ENCODE measurements at regions not wholly inside any gene's neighbourhood (a gene's known extent, or its start where the extent isn't known, plus 50 kb on each side); places are given as distances from the start of the nearest gene placed in this dataset.

DNA sequence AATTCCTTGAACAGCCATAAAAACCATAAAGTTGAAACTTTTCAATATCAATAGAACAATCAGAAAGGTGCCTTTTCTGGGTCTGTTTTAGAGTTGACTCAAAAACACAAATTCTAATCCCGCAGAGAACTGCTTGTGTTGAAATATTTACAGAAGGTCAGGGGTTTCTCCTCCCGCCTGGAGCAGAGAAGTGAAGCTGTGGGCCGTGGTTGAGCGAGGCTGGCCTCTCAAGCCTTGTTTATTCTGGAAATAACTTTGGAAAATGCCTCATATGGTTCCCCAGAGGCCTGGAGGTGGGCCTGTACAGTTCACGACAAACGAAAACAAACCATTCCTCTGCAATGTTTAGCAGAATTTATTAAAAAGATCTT, 90.8 kb upstream of the ERRFI1 start:
- no peaks in the 10 kb centered on the region for H3K9me3 ChIP-seq (ENCODE audit: control insufficient read depth in 4 of 4, low read length in 3 of 4)
- peak overlapping the region; percentile 88 to 95 for H3K27ac ChIP-seq (ENCODE audit: low read depth in 1 of 2, low read length in 2 of 2)
- no peaks in the 10 kb centered on the region for H3K36me3 ChIP-seq (ENCODE audit: control insufficient read depth in 4 of 4, insufficient read depth in 3 of 4, low read depth in 1 of 4, low read length in 3 of 4)
- peak overlapping the region in 1 of 2 donors; percentile 69 for H3K9ac ChIP-seq (ENCODE audit: low read depth in 1 of 2, low read length in 2 of 2)
- TF ChIP-seq FOXA1 (IDR thresholded peaks at IDR 0.05), result peak; percentile 76
- TF ChIP-seq TAF1 (conservative IDR thresholded peaks at IDR 0.05), result peak; percentile 60
- TF ChIP-seq REST (IDR thresholded peaks at IDR 0.05), result peak; percentile 50
- peak; percentile 20 to 43 for TF ChIP-seq JUND (IDR thresholded peaks at IDR 0.05)
- no peak for TF ChIP-seq GABPA (IDR thresholded peaks at IDR 0.05 in 1 of 2, conservative IDR thresholded peaks at IDR 0.05 in 1 of 2)
- peak; percentile 78 for TF ChIP-seq FOXA2 (IDR thresholded peaks at IDR 0.05)
- peak; percentile 8 for TF ChIP-seq CTCF (IDR thresholded peaks at IDR 0.05; ENCODE audit: low read depth, low read length, missing input control)
- peak; percentile 58 to 59 for TF ChIP-seq HNF4A (conservative IDR thresholded peaks at IDR 0.05)
- TF ChIP-seq SP1 (IDR thresholded peaks at IDR 0.05), result peak; percentile 83
- TF ChIP-seq, protein P1, sequence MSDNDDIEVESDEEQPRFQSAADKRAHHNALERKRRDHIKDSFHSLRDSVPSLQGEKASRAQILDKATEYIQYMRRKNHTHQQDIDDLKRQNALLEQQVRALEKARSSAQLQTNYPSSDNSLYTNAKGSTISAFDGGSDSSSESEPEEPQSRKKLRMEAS (IDR thresholded peaks at IDR 0.05), result peak; percentile 76
- TF ChIP-seq YY1 (IDR thresholded peaks at IDR 0.05), result peak; percentile 80
- TF ChIP-seq RAD21 (IDR thresholded peaks at IDR 0.05), result peak; percentile 52 to 64
- peak; percentile 12 to 36 for TF ChIP-seq EGR1 (IDR thresholded peaks at IDR 0.05; ENCODE audit: low read depth in 2 of 2)
- peak; percentile 95 for TF ChIP-seq NR2F2 (IDR thresholded peaks at IDR 0.05)
- peak; percentile 68 to 83 for TF ChIP-seq RXRA (IDR thresholded peaks at IDR 0.05)
- no peak for TF ChIP-seq HNF4G (IDR thresholded peaks at IDR 0.05)
- TF ChIP-seq, protein P2, sequence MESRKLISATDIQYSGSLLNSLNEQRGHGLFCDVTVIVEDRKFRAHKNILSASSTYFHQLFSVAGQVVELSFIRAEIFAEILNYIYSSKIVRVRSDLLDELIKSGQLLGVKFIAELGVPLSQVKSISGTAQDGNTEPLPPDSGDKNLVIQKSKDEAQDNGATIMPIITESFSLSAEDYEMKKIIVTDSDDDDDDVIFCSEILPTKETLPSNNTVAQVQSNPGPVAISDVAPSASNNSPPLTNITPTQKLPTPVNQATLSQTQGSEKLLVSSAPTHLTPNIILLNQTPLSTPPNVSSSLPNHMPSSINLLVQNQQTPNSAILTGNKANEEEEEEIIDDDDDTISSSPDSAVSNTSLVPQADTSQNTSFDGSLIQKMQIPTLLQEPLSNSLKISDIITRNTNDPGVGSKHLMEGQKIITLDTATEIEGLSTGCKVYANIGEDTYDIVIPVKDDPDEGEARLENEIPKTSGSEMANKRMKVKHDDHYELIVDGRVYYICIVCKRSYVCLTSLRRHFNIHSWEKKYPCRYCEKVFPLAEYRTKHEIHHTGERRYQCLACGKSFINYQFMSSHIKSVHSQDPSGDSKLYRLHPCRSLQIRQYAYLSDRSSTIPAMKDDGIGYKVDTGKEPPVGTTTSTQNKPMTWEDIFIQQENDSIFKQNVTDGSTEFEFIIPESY (IDR thresholded peaks at IDR 0.05), result peak; percentile 75
- TF ChIP-seq ATF3 (IDR thresholded peaks at IDR 0.05), result no peak
- no peak overlapping the region for H3K4me3 ChIP-seq (ENCODE audit: low read depth in 1 of 3, low read length in 3 of 3)
- H3K4me1 ChIP-seq (ENCODE audit: control insufficient read depth in 4 of 4, insufficient read depth in 4 of 4, low read length in 3 of 4), result peaks cover 2 to 23% (median 17%) of the 10 kb centered on the region in 4 donors
- DNase-seq (ENCODE audit: low spot score), result peak; percentile 48
- no peaks in the 10 kb centered on the region for H3K27me3 ChIP-seq (ENCODE audit: control insufficient read depth in 4 of 4, insufficient read depth in 4 of 4, low read length in 3 of 4)
- WGBS, result 29% methylated on average over 6 of the region's 6 CpGs
